Forelimb muscle (tissue), 1 donor: ENCODE measurements at regions not wholly inside any gene's neighbourhood (a gene's known extent, or its start where the extent isn't known, plus 50 kb on each side); places are given as distances from the start of the nearest gene placed in this dataset.
A peak's percentile ranks its signal among the peaks of the same experiment; 100 is the strongest.

ENCODE experiments used
- DNase-seq: peaks from one replicate; pipeline ENCODE4 v3.0.0-alpha.2; 2013; ENCODE audit warnings: low read depth

DNA sequence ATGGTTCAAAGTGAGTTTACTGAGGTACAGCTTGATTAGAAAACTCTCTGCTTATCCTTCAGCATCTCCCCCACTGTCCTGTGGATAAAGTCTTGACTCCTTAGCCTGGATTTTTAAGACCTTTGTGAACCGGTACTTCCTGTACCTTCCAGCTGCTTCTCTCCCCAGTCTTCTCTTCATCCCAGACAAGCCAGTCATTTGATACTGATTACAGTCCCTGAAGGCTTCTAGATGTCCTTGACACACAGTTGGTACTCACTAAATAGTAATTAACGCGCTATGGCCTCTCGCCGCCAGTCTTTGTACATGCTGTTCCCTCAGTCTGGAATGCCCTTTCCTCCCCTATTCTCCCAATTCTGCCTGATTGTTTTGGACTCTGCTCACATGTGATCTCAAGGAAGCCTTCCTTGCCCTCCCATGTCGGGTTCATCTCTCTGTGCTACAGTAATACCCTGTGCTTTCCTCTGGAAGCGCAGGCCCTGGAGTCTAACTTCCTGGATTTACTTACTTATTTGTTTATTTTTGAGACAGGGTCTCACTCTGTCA, 50.6 kb upstream of the PTGR2 start:
- no peak for DNase-seq

GRCh38 chr14:73797543-73798265, 53.9 kb upstream of the PTGR2 start:
- no peak for DNase-seq

GRCh38 chr14:73796893-73797542, 54.6 kb upstream of the PTGR2 start:
- no peak for DNase-seq

DNA sequence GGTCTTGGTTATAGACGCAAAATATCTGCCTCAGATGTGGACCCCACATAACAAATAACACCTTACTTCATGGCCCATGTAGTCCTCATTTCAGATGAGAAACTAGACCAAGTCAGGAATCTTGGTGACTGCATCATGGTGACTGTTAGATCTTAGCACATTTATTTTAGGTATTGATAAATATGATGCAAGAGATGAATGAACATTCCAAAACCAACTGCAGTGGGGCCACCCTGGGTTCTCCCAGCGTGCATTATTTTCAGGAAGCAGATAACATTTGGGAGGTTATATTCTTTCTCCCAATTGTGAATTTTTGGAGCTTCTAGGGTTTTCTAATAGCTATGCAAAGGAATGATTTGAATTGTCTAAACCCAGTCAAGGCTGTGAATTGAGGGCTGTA, 55.2 kb upstream of the PTGR2 start:
- no peak for DNase-seq

GRCh38 chr14:73795974-73796373, 55.7 kb upstream of the PTGR2 start:
- no peak for DNase-seq

GRCh38 chr14:73795466-73795865, 56.2 kb upstream of the PTGR2 start:
- DNase-seq, result no peak

- DNase-seq, result no peak
Observed at GRCh38 chr14:73794146-73794545, 57.5 kb upstream of the PTGR2 start.

GRCh38 chr14:73792481-73792880, 59.1 kb upstream of the PTGR2 start:
- no peak for DNase-seq

DNA sequence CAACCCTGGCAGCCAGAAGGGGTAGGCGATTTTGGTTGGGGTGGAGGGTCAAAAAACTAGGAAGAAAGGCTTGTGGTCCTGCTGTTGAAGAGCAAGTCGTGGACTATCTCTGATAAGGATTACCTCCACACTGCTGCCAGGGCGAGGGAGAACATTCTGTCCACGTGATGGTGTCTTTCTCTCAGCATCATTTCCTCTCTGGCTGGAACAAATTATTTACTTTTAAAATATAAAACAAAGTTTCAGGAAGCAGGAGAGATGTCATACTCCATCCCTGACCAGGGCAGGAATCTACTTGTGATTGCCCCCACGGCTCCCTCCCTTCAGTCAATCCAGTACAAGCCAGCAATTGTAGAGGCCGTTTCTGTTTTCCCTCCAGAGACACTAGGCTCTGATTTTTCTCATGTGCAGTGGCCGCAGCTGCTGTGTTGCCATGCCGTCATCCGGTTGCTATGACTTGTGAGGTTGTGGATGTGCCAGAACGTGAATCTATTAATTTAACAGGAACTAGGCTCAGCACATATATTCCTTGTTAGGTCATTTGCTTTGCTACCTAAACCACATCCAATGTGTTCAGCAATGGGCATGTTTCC, 61.5 kb upstream of the PTGR2 start:
- peak; percentile 93 for DNase-seq

GRCh38 chr14:73788701-73789551, 62.7 kb upstream of the PTGR2 start:
- DNase-seq, result no peak

DNA sequence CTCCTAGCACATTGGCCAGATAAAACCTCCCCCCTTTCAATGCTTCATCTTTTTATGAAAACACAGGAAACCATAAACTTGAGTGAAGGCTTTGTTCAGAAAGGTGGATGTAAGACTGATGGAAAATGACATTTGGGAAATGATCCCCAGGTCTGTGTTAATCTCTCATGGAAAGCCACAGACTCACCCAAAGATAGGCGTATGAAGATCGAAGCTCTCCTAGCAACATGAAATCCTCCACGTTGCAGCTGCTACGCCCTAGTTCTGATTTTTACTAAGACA, 63.4 kb upstream of the PTGR2 start:
- DNase-seq, result no peak

GRCh38 chr14:73787486-73788316, 63.9 kb upstream of the PTGR2 start:
- no peak for DNase-seq

DNA sequence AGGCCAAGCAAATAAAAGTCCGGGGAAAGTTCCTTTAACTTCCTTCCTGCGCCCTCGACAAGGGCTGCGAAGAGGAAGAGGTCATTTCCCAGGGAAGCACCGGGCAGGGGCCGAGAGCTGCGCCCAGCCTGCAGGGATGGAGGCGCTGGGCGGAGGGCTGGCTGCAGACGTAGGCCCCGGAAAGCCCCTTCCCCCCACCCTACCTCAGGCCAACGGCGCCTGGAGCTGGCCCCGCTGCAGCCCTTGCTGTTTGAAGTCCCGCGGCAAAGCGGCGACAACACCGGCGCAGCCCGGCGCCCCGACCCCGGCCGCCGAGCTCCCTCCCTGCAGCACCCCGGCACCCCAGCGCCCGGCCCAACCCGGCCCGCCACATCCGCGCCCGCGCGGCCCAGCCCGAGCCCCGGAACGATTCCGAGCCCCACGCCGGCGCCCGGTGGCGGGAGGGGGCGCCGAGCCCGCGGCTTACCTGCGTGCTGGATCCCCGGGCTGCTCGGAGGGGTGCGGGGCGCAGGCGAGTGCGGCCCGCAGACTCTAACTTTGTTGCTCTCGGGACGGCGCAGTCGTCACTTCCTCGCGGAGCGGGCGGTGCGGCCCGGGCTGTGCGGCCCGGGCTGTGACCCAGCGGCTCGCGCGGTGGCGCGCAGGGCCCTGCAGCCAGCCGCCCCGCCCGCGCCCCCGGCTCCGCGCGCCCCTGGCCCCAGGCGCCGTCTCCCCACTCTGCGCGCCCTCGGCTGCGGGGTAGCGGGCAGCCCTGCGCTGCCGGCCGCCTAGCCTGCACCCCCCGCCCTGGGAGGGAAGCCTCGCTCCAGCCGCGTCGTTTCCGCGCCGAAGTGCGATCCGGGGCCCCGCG, 64.8 kb upstream of the PTGR2 start:
- no peak for DNase-seq

DNA sequence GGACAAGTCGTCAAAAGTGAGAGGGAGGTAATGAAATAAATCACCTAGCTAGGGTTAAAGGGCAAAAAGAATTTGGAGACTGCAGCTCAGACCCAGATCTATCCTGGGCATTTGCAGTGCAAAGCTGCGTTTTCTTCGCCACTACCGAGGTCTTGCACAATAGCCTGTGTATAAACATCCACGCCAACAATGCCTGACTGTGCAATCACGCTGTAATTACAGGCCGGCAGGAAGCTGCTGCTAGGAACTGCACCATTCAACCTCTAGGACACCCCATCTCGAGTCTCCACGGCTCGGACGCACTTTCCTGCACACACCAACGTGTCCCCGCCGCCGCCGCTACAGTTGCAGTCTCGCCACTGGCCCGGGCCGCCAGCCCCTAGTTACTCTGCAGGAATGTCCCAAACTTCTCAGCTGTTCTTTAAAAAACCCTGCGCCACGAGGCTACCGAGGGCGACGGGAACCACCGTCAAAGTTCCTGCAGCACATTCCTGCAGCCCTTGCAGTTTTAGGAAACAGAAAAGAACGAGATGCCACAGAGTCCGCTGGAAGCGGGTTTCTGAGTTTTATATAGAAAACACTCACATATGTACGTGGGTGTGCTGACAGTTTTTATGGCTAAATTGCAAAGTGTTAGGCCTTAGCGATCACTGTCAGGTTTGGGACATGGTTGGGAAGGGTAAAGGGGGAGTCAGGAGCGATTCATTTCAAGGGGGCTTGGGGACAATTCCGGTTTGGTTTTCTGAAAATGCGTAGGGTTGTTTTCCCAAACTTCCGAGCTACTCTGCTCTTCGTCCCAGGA, 65.6 kb upstream of the PTGR2 start:
- no peak for DNase-seq

- no peak for DNase-seq
Observed at GRCh38 chr14:73785336-73785833, 66.2 kb upstream of the PTGR2 start.

DNA sequence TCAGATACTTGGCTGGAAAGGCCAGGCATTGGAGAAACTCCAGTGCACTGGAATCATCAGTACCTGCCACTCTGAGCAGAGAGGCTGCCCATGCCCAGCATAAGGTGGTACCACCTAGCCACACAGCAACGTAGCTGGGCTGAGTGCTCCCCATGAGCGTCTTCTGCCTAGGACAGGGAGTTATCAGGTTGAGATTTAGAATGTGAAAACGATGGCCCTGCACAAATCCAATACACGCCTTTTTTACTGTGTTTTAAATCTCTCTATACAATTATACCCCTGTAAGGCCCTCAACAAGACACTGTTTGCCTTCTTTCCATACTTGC, 66.7 kb upstream of the PTGR2 start:
- DNase-seq, result no peak

DNA sequence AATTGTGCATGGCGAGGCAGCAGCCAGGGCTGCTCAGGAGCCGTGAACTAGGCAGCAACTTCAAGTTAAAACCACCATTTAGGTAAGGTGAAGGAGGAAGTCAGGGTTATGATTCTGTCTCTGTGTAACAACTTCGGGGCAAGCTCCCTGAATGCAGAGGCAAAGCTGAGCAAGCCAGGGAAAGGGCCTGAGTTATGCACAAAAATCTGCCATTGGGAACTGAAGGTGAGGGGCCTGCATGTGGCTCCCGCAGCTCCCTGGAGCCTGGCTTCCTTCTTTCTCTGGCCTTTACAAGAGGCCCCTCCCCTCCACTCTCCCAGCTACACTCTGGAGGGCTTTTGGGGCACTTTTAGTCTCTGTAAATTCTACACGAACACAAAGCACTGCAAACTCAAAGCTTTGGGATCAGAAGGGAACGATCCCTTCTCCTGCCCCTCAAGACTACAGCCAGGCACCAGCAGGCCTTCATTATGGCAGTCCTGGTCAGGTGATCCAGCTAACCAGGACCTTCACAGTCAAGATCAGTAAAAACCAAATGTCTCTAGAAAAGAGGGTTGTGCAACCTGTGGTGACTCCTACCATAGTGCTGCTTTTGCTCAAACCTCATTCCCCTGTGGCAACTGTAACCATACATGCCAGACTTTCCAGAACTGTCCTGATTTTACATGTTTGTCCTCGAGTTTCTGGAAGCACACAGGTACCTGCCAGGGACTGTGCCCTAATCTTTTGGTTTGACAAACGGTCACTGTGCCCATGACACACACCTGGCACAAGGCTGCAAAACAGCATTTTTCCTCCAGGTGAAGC, 67.2 kb upstream of the PTGR2 start:
- no peak for DNase-seq

DNA sequence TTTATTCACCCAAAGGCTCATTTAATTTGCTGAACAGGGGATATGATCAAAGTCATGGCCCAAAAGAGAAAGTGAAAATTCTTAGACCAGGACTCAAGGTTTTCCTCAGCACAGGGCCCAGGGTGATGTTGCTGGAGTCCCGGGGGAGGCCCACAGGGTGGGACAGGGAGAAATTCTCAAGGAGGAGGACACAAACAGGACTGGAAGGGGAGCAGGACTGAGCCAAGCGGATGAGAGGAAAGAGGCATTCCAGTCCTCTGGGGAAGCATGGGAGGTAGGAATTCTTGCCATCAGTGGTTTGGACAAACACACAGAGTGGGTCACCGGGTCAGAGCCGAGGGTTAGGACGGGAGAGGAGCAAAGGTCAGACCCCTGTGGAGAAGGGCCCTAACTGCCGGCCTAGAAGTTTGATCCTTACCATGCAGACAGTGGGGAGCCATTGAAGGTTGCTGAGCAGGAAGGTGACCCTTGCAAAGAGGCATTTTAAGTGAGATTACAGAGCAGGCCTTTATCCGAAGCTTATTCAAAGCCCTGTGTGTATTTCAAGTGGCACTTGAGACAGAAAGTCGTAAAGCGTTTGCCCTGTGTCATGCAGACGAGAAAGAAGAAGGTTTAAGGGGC, 68.4 kb upstream of the PTGR2 start:
- no peak for DNase-seq
